HG03460 (cell line): ENCODE measurements at regions not wholly inside any gene's neighbourhood (a gene's known extent, or its start where the extent isn't known, plus 50 kb on each side); places are given as distances from the start of the nearest gene placed in this dataset.

ENCODE experiments used
- ATAC-seq: cut with Tn5 transposase; IDR thresholded peaks from one replicate; pipeline ENCODE4 v1.9.1; 2021; ENCODE audit not compliant: unreplicated experiment

DNA sequence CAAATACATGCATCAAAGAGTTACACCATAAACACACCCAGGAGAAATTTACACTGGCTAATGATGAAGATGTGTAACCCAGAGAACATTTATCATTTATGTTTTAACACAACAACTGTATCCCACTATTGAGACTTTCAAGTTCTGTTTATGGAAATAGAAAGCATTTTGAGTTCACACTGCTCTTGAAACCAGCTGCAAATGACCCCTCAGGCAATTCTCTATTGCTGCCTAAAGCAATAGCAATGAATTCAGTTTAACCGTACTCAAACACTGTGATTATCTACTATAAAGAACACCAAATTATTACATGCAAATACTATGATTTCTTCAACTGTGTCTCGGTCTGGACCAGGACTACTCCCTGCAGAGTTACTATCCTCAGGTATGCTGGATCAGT lies 452.7 kb upstream of the NRXN1 start:
- no peak for ATAC-seq

GRCh38 chr2:51483720-51484119 lies 451.8 kb upstream of the NRXN1 start:
- ATAC-seq, result no peak

- no peak for ATAC-seq
Observed at GRCh38 chr2:51472783-51473182, 440.9 kb upstream of the NRXN1 start.

DNA sequence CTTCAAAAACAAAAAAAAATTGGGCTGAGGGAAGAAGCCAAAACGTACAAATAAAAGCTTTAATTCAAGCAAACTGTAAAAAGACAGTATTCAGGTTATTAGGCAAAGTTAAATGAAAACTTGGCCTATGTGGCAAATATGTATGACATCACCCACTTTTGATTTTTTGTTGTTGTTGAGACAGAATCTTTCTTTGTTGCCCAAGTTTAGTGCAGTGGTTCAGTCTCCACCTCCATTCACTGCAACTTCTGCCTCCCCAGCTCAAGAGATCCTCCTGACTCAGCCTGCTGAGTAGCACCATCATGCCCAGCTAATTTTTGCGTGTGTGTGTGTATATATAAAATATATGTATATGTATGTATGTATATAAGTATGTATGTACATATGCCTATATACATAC lies 440.4 kb upstream of the NRXN1 start:
- no peak for ATAC-seq

- ATAC-seq, result no peak
Observed at GRCh38 chr2:51469102-51469501, 437.2 kb upstream of the NRXN1 start.

- no peak for ATAC-seq
Observed at GRCh38 chr2:51465326-51465725, 433.4 kb upstream of the NRXN1 start.

DNA sequence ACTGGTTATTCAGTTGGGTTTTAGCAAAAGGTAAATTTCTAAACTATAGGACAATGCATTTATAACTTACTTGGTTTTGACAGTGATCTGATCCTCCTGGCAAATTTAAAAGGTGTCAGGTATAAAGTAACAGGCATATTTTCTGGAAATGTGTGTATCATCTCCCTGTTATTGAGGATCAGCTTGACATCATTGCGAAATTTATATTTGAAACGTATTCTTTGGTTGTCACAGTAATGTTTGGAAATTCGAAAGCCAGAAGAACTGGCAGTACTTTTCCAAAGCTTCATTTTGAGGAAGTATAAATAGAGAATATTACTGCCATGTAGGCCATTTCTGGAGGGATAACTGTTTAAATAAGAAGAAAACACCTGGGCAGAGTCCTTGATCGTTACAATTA lies 422.2 kb upstream of the NRXN1 start:
- ATAC-seq, result no peak

DNA sequence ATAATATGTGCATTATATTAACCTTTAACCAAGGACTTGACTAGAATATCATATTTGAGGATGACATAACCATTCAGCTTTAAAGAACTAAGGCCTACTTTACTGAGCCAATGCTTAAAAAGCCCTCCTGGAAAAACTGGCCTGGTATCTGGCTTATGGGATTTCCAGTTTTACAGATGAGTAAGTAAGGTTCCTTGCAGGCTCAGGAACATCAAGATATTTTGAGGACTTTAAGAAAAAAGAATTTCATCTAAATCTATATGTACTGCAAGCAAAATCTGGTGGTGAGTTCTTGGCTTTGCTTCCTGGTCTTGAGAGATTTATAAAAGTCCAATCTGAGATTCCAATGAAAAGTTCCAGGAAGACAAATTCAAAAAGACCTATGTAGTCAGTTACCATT lies 417.0 kb upstream of the NRXN1 start:
- ATAC-seq, result no peak

DNA sequence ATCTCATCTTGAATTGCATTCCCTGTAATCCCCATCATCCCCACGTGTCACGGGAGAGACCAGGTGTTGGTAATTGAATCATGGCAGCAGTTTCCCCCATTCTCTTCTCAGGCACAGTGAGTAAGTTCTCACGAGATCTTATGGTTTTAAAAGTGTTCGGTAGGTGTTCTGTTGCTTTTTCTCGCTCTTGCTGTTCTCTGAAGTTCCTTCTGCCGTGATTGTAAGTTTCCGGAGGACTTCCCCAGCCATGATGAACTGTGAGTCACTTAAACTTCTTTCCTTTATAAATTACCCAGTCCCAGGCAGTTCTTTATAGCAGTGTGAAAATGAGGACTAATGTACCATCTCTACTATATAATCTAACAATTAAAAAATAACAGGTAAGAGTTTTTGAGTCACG lies 409.9 kb upstream of the NRXN1 start:
- ATAC-seq, result no peak

GRCh38 chr2:51424418-51424817 lies 392.5 kb upstream of the NRXN1 start:
- ATAC-seq, result no peak

GRCh38 chr2:51420511-51420910 lies 388.6 kb upstream of the NRXN1 start:
- ATAC-seq, result no peak

DNA sequence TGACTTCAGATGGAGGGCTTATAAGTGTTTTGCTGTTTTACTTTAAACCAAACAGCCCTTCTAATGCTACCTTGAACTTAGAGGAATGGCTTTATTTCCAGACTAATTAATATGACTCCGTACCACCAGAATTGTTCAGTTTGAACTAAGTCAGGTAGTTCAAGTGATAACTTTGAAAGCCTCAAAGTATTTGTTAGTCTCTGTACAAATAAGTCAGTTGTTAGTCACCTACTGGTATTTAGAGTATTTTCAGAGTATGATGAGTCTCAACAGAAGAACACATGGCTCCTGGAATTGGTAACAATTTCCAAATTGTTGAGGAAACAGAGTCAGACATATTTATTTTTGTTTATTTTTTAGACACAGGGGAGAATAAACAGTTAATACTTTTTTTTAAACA lies 381.8 kb upstream of the NRXN1 start:
- ATAC-seq, result no peak

DNA sequence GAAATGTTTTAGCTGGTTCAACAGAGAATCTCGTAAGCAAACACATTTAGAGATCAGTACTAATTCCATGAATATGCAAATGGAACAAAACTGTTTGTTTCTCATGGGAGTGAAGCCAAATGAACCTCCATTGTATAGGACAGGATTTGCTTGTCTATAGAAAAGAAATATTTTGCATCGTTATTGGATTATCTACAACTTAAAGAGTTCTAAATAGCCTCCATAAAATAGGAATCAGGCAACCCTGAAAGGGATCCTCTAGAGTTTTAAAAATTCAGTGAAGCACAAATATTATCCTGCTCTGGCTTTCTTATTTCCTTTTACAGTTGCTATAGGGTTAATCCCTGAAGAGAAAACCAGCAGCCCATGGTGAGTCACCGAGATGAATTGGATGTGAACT lies 378.4 kb upstream of the NRXN1 start:
- no peak for ATAC-seq

DNA sequence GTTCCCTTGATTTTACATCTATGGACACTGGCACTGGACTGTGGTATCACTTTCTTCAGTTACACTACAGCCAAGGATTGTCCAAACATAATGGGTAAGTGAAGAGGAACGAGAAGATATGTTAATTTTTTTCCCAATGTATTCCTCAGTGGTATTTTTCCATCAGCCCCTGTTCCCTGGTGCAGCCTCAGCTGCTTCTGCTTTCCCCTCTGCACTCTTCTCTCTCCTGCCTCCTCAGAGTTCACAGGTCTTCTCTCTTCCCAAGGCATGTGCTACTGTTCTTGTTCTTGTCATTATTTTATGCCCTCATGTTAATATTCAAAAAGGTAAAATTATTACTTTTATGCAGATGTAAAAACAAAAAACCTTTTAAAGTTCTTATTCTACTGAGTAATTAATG lies 378.0 kb upstream of the NRXN1 start:
- no peak for ATAC-seq

- ATAC-seq, result no peak
Observed at GRCh38 chr2:51404226-51404625, 372.3 kb upstream of the NRXN1 start.

- no peak for ATAC-seq
Observed at GRCh38 chr2:51401546-51401945, 369.6 kb upstream of the NRXN1 start.

- no peak for ATAC-seq
Observed at GRCh38 chr2:51387235-51387634, 355.3 kb upstream of the NRXN1 start.

DNA sequence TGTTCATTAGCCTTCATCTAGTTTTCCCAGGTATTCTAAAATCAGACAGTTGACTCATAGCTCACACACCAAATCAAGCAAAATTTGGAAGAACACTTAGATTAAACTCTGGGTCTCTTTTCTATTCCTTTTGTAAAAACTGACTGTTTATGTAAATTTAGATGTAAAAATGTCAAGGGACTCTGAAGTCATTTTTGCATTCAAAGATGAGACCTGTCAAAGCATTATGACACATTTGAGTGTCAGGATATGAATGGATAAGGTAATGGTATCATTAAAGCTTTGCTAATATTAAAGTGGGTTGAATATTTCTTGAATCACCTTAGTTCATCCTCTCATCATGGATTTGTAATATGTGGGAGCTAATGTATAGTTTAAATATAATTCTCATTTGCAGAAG lies 348.1 kb upstream of the NRXN1 start:
- ATAC-seq, result no peak

GRCh38 chr2:51368250-51368649 lies 336.3 kb upstream of the NRXN1 start:
- ATAC-seq, result no peak

GRCh38 chr2:51350100-51350499 lies 318.2 kb upstream of the NRXN1 start:
- ATAC-seq, result no peak

GRCh38 chr2:51344886-51345285 lies 313.0 kb upstream of the NRXN1 start:
- no peak for ATAC-seq

GRCh38 chr2:51335087-51336058 lies 303.4 kb upstream of the NRXN1 start:
- no peak for ATAC-seq

DNA sequence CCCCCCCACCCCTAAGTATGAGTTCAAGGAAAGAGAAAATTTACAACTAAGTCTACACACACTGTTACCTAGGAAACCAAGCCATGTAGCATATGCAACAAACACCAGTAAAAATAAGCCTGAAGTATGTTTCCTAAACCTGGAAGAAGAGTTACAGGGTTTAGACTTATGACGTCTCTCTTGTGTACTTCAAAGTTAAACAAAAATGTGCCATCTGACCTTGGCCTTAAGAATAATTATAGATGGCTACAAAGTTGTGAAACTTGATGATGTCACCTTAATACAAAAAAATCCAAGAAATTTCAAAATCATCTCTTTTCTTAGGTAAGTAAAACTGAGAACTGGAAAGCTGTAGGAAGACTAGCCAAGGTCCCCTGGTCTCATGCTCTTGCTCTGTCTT lies 297.6 kb upstream of the NRXN1 start:
- no peak for ATAC-seq
